ENCODE measurements at regions not wholly inside any gene's neighbourhood (a gene's known extent, or its start where the extent isn't known, plus 50 kb on each side); places are given as distances from the start of the nearest gene placed in this dataset.
"Not testable (repeated sequence)": the region's sequence is repeated elsewhere in the genome, so short reads cannot be mapped to it uniquely, and the experiment has no call there.

DNA sequence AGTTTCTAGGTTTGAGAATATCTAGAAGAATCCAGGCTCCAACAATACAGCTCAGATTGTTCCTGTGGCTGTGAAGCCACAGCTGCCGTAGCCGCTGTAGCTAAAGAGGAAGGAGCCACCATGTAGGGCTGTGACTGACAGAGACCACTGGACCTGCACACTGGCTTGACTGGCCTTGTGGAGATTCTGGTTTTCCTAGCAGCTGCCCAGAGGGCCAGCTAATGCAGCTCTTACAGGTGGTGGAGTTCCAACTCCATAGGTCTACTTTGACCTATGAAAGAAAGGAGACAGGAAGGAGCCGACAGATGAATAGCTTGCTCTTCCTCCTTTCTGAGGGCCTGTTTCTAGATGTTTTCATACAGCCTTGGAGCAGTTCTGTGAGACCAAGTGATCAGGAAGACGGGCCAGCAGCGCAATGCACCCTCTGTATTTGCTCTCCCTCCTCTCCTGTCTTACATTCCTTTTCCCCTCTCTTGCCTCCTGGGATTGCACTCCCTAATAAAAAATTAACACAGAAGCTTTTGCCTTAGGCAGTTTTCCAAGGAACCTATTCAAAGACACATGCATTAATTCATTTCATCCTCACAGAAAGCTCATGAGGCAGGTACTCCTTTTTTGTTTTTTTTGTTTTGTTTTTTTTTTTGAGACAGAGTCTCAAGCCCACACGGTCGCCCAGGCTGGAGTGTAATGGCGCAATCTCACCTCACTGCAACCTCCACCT lies 51.8 kb upstream of the MYB start:
- peak overlapping the region; percentile 83 to 98 (median 92) for H3K27ac Mint-ChIP-seq
- H3K9me3 Mint-ChIP-seq: no peaks in the 10 kb centered on the region
- peak overlapping the region; percentile 55 to 84 (median 75) for H3K4me3 Mint-ChIP-seq
- peak; percentile 42 to 51 (median 47) for DNase-seq
- H3K4me1 Mint-ChIP-seq: peaks cover 43 to 62% of the 10 kb centered on the region in 2 donors
- peaks cover 0 to 8% (median 3%) of the 10 kb centered on the region in 3 donors for H3K27me3 Mint-ChIP-seq (ENCODE audit: low read depth in 3 of 3)
- no peaks in the 10 kb centered on the region for H3K36me3 Mint-ChIP-seq

DNA sequence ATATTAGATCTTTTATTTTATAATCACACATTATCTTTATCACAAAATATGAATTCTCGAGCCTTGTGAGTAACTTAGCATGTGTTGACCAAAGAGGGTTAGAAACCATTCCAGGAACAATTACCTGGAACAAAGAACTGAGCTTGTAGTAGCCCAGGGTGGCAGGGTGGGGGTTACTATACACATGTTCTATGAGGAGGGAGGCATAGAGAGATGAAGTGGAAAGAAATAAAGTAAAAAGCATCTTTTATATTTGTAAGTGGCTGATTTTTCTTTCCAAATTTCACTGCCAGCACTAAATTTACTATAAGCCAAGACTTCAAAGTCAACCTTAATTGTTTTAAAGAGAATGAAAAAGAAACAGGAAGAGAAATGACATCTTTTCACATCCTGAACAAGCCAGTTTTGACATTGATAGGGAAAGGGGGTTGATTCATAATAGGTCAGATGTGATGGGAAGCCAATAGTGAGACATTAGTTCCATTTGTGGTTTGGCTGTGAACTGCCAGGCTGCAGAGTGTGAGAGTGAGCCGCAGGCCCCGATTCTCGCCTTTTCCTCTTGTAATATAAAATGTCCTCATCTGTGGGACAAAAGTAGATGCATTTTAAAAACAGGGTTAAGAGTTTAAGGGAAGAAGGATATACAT lies 52.7 kb upstream of the MYB start:
- peak overlapping the region; percentile 83 to 98 (median 92) for H3K27ac Mint-ChIP-seq
- H3K4me1 Mint-ChIP-seq: peaks cover 43 to 62% of the 10 kb centered on the region in 2 donors
- H3K27me3 Mint-ChIP-seq (ENCODE audit: low read depth in 3 of 3): peaks cover 0 to 10% (median 3%) of the 10 kb centered on the region in 3 donors
- H3K9me3 Mint-ChIP-seq: no peaks in the 10 kb centered on the region
- H3K4me3 Mint-ChIP-seq: peak overlapping the region; percentile 55 to 84 (median 75)
- peak; percentile 82 to 84 (median 83) for DNase-seq
- H3K36me3 Mint-ChIP-seq: peaks cover 0 to 4% (median 0%) of the 10 kb centered on the region in 3 donors

- H3K4me3 Mint-ChIP-seq: peak overlapping the region in 3 of 5 donors; percentile 14 to 36 (median 33)
- no peaks in the 10 kb centered on the region for H3K9me3 Mint-ChIP-seq
- peaks cover 0 to 4% (median 0%) of the 10 kb centered on the region in 3 donors for H3K36me3 Mint-ChIP-seq
- H3K27me3 Mint-ChIP-seq (ENCODE audit: low read depth in 3 of 3): peaks cover 3 to 10% (median 5%) of the 10 kb centered on the region in 3 donors
- H3K27ac Mint-ChIP-seq: peak overlapping the region; percentile 62 to 88 (median 76)
- no peak for DNase-seq
- peaks cover 41 to 55% of the 10 kb centered on the region in 2 donors for H3K4me1 Mint-ChIP-seq
These were observed 54.4 kb upstream of the MYB start for GRCh38 chr6:135126729-135127128.

GRCh38 chr6:135126034-135126433 lies 55.1 kb upstream of the MYB start:
- no peak overlapping the region for H3K4me3 Mint-ChIP-seq
- H3K9me3 Mint-ChIP-seq: no peaks in the 10 kb centered on the region
- DNase-seq: no peak
- peaks cover 0 to 4% (median 0%) of the 10 kb centered on the region in 3 donors for H3K36me3 Mint-ChIP-seq
- H3K27me3 Mint-ChIP-seq (ENCODE audit: low read depth in 3 of 3): peaks cover 3 to 12% (median 5%) of the 10 kb centered on the region in 3 donors
- H3K27ac Mint-ChIP-seq: peak overlapping the region in 3 of 6 donors; percentile 66 to 83 (median 76)
- H3K4me1 Mint-ChIP-seq: peaks cover 41 to 55% of the 10 kb centered on the region in 2 donors

- Mint-ChIP-seq H3K9me3 (no peaks in the 10 kb centered on the region), H3K27me3 (ENCODE audit: low read depth in 3 of 3) (peaks cover 2 to 13% (median 4%) of the 10 kb centered on the region in 3 donors), H3K4me1 (peaks cover 5 to 11% of the 10 kb centered on the region in 2 donors), H3K36me3 (peaks cover 0 to 4% (median 0%) of the 10 kb centered on the region in 3 donors), H3K4me3 (no peak overlapping the region), H3K27ac (no peak overlapping the region)
- DNase-seq: no peak
These were observed 59.7 kb upstream of the MYB start for GRCh38 chr6:135121434-135121833.

GRCh38 chr6:135118134-135118730 lies 62.9 kb upstream of the MYB start:
- Mint-ChIP-seq H3K4me1 (no peaks in the 10 kb centered on the region), H3K36me3 (no peaks in the 10 kb centered on the region), H3K9me3 (no peaks in the 10 kb centered on the region), H3K27me3 (ENCODE audit: low read depth in 3 of 3) (peaks cover 2 to 16% (median 3%) of the 10 kb centered on the region in 3 donors), H3K27ac (no peak overlapping the region), H3K4me3 (no peak overlapping the region)
- DNase-seq: no peak

GRCh38 chr6:135117413-135117968 lies 62.9 kb upstream of the HBS1L start:
- H3K27me3 Mint-ChIP-seq (ENCODE audit: low read depth in 3 of 3): peaks cover 2 to 14% (median 3%) of the 10 kb centered on the region in 3 donors
- no peak overlapping the region for H3K4me3 Mint-ChIP-seq
- DNase-seq: no peak
- H3K27ac Mint-ChIP-seq: no peak overlapping the region
- H3K4me1 Mint-ChIP-seq: no peaks in the 10 kb centered on the region
- H3K36me3 Mint-ChIP-seq: no peaks in the 10 kb centered on the region
- no peaks in the 10 kb centered on the region for H3K9me3 Mint-ChIP-seq

GRCh38 chr6:135116571-135116970 lies 61.9 kb upstream of the HBS1L start:
- no peak overlapping the region for H3K27ac Mint-ChIP-seq
- H3K4me1 Mint-ChIP-seq: no peaks in the 10 kb centered on the region
- no peaks in the 10 kb centered on the region for H3K9me3 Mint-ChIP-seq
- peaks cover 0 to 18% (median 3%) of the 10 kb centered on the region in 3 donors for H3K27me3 Mint-ChIP-seq (ENCODE audit: low read depth in 3 of 3)
- DNase-seq: no peak
- no peaks in the 10 kb centered on the region for H3K36me3 Mint-ChIP-seq
- H3K4me3 Mint-ChIP-seq: no peak overlapping the region

DNA sequence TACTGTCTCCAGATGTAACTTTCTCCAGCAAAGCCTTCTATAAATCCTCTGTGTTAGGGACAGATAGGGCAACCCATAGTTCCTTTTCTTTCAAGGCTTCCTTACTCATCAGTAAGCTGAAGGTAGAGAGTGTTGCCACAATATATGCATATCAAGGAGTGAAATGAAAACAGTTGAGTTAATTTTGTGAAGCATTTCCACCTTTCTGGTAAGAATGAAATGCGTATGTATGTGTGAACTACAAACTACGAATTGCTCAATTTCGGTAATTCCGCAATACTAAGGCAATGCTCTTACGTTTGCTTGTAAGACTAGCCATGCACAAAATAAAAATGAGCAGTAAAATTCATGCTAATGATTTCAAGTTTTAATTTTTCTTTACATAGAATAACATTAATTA lies 61.2 kb upstream of the HBS1L start:
- H3K36me3 Mint-ChIP-seq: no peaks in the 10 kb centered on the region
- no peaks in the 10 kb centered on the region for H3K9me3 Mint-ChIP-seq
- no peak overlapping the region for H3K27ac Mint-ChIP-seq
- no peak overlapping the region for H3K4me3 Mint-ChIP-seq
- DNase-seq: no peak
- no peaks in the 10 kb centered on the region for H3K4me1 Mint-ChIP-seq
- peaks cover 0 to 16% (median 2%) of the 10 kb centered on the region in 3 donors for H3K27me3 Mint-ChIP-seq (ENCODE audit: low read depth in 3 of 3)

DNA sequence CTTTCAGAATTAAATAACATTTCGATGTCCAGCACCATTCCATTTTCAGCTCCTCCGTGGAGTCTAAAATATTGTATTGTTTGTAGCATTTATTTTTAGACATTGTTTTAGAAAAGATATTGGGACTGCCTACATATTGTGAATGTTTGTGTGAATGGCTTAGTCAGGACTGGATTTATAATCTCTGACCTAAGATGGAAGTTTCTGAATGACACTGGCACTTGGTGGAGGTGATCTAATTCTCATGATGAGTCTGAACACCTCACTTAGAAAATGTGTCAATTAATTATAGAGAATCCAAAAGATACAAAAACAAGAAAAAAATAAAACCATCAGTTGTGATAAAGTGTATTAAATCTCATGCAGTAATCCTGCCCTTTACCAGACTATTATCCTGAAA lies 60.8 kb upstream of the HBS1L start:
- no peaks in the 10 kb centered on the region for H3K36me3 Mint-ChIP-seq
- DNase-seq: no peak
- no peak overlapping the region for H3K27ac Mint-ChIP-seq
- no peak overlapping the region for H3K4me3 Mint-ChIP-seq
- no peaks in the 10 kb centered on the region for H3K9me3 Mint-ChIP-seq
- H3K27me3 Mint-ChIP-seq (ENCODE audit: low read depth in 3 of 3): peaks cover 0 to 17% (median 2%) of the 10 kb centered on the region in 3 donors
- no peaks in the 10 kb centered on the region for H3K4me1 Mint-ChIP-seq

GRCh38 chr6:135114355-135115145 lies 59.9 kb upstream of the HBS1L start:
- H3K4me3 Mint-ChIP-seq: no peak overlapping the region
- peaks cover 0 to 19% (median 2%) of the 10 kb centered on the region in 3 donors for H3K27me3 Mint-ChIP-seq (ENCODE audit: low read depth in 3 of 3)
- no peaks in the 10 kb centered on the region for H3K36me3 Mint-ChIP-seq
- no peaks in the 10 kb centered on the region for H3K4me1 Mint-ChIP-seq
- DNase-seq: no peak
- H3K27ac Mint-ChIP-seq: no peak overlapping the region
- H3K9me3 Mint-ChIP-seq: no peaks in the 10 kb centered on the region

GRCh38 chr6:135113860-135114259 lies 59.2 kb upstream of the HBS1L start:
- Mint-ChIP-seq H3K27ac (no peak overlapping the region), H3K4me1 (no peaks in the 10 kb centered on the region)

GRCh38 chr6:135112951-135113350 lies 58.3 kb upstream of the HBS1L start:
- not testable (repeated sequence) for H3K27ac Mint-ChIP-seq, H3K9me3 Mint-ChIP-seq, H3K4me1 Mint-ChIP-seq, H3K36me3 Mint-ChIP-seq, DNase-seq, H3K4me3 Mint-ChIP-seq
- peaks cover 0 to 16% (median 2%) of the 10 kb centered on the region in 3 donors for H3K27me3 Mint-ChIP-seq (ENCODE audit: low read depth in 3 of 3)

More at GRCh38 chr6:135113860-135114259, 59.2 kb upstream of the HBS1L start:
- Mint-ChIP-seq H3K4me3 (no peak overlapping the region), H3K36me3 (no peaks in the 10 kb centered on the region), H3K9me3 (no peaks in the 10 kb centered on the region), H3K27me3 (ENCODE audit: low read depth in 3 of 3) (peaks cover 0 to 19% (median 2%) of the 10 kb centered on the region in 3 donors)
- DNase-seq: no peak
